Parathyroid adenoma (tissue), 2 donors: ENCODE measurements at regions not wholly inside any gene's neighbourhood (a gene's known extent, or its start where the extent isn't known, plus 50 kb on each side); places are given as distances from the start of the nearest gene placed in this dataset.

ENCODE experiments used
- H2AFZ ChIP-seq: fragments of 300-600 bp; sonication (generic); one replicate; pipeline ENCODE4 v1.7.0; 2017; ENCODE audit warnings: antibody characterized with exemption, mild to moderate bottlenecking
- H3K27ac ChIP-seq: fragments of 300-600 bp; sonication (generic); one replicate; pipeline ENCODE4 v1.7.0; 2017
- H3K27me3 ChIP-seq: fragments of 300-600 bp; sonication (generic); one replicate; pipeline ENCODE4 v1.7.0; 2017; ENCODE audit warnings: low read length; ENCODE audit not compliant: control insufficient read depth, insufficient read depth
- H3K36me3 ChIP-seq: fragments of 300-600 bp; sonication (generic); one replicate; pipeline ENCODE4 v1.7.0; 2017; ENCODE audit warnings: low read length; ENCODE audit not compliant: control insufficient read depth, insufficient read depth
- H3K4me1 ChIP-seq: fragments of 300-600 bp; sonication (generic); one replicate; pipeline ENCODE4 v1.7.0; 2017; ENCODE audit warnings: control low read depth
- H3K4me2 ChIP-seq: fragments of 300-600 bp; sonication (generic); one replicate; pipeline ENCODE4 v1.7.0; 2017; ENCODE audit warnings: low read length
- H3K4me3 ChIP-seq: fragments of 300-600 bp; sonication (generic); one replicate; pipeline ENCODE4 v1.7.0; 2017; ENCODE audit warnings: low read depth, low read length
- H3K79me2 ChIP-seq: fragments of 300-600 bp; sonication (generic); one replicate; pipeline ENCODE4 v1.7.0; 2017; ENCODE audit warnings: control low read depth
- H3K9ac ChIP-seq: fragments of 300-600 bp; sonication (generic); one replicate; pipeline ENCODE4 v1.7.0; 2017; ENCODE audit warnings: mild to moderate bottlenecking
- H3K9me3 ChIP-seq: fragments of 300-600 bp; sonication (generic); one replicate; pipeline ENCODE4 v1.7.0; 2017; ENCODE audit warnings: low read length; ENCODE audit not compliant: control insufficient read depth
- CTCF ChIP-seq: fragments of 300-600 bp; sonication (generic); IDR thresholded peaks from one replicate; pipeline ENCODE4 v1.7.0; 2017; ENCODE audit warnings: antibody characterized with exemption, mild to moderate bottlenecking
- donor health status: primary hyperparathyroidism.

GRCh38 chr7:155391414-155391813 is 66.5 kb upstream of the EN2 start:
- Histone ChIP-seq H3K36me3 (no peaks in the 10 kb centered on the region), H2AFZ (no peak overlapping the region), H3K9me3 (no peaks in the 10 kb centered on the region), H3K79me2 (no peaks in the 10 kb centered on the region), H3K27me3 (no peaks in the 10 kb centered on the region), H3K9ac (no peak overlapping the region), H3K27ac (no peak overlapping the region), H3K4me1 (no peaks in the 10 kb centered on the region), H3K4me3 (no peak overlapping the region), H3K4me2 (no peak overlapping the region)
- TF ChIP-seq CTCF = no peak

- Histone ChIP-seq H3K4me3 (no peak overlapping the region), H3K9ac (no peak overlapping the region), H3K4me2 (no peak overlapping the region), H3K4me1 (no peaks in the 10 kb centered on the region), H3K79me2 (no peaks in the 10 kb centered on the region), H3K27ac (no peak overlapping the region), H3K27me3 (no peaks in the 10 kb centered on the region), H3K9me3 (no peaks in the 10 kb centered on the region), H3K36me3 (no peaks in the 10 kb centered on the region), H2AFZ (no peak overlapping the region)
- no peak for TF ChIP-seq CTCF
These were observed 65.0 kb upstream of the EN2 start for GRCh38 chr7:155392726-155393570.

GRCh38 chr7:155394413-155394812 is 63.5 kb upstream of the EN2 start:
- H3K27me3 ChIP-seq = no peaks in the 10 kb centered on the region
- no peak overlapping the region for H2AFZ ChIP-seq
- no peak overlapping the region for H3K27ac ChIP-seq

GRCh38 chr7:155395176-155395797 is 62.6 kb upstream of the EN2 start:
- no peaks in the 10 kb centered on the region for H3K79me2 ChIP-seq
- H3K4me1 ChIP-seq = no peaks in the 10 kb centered on the region
- H2AFZ ChIP-seq = no peak overlapping the region
- no peak for TF ChIP-seq CTCF
- no peak overlapping the region for H3K4me2 ChIP-seq
- H3K4me3 ChIP-seq = no peak overlapping the region
- H3K36me3 ChIP-seq = no peaks in the 10 kb centered on the region
- no peaks in the 10 kb centered on the region for H3K27me3 ChIP-seq
- no peaks in the 10 kb centered on the region for H3K9me3 ChIP-seq
- no peak overlapping the region for H3K27ac ChIP-seq
- H3K9ac ChIP-seq = no peak overlapping the region

More at GRCh38 chr7:155394413-155394812, 63.5 kb upstream of the EN2 start:
- Histone ChIP-seq H3K36me3 (no peaks in the 10 kb centered on the region), H3K4me2 (no peak overlapping the region), H3K9ac (no peak overlapping the region), H3K9me3 (no peaks in the 10 kb centered on the region), H3K79me2 (no peaks in the 10 kb centered on the region), H3K4me3 (no peak overlapping the region), H3K4me1 (no peaks in the 10 kb centered on the region)
- TF ChIP-seq CTCF = no peak
